Left kidney (tissue), 1 donor: ENCODE measurements at regions not wholly inside any gene's neighbourhood (a gene's known extent, or its start where the extent isn't known, plus 50 kb on each side); places are given as distances from the start of the nearest gene placed in this dataset.
"Not testable (repeated sequence)": the region's sequence is repeated elsewhere in the genome, so short reads cannot be mapped to it uniquely, and the experiment has no call there.

ENCODE experiments used
- DNase-seq: peaks from one replicate; pipeline ENCODE4 v3.0.0-alpha.2; 2013

DNA sequence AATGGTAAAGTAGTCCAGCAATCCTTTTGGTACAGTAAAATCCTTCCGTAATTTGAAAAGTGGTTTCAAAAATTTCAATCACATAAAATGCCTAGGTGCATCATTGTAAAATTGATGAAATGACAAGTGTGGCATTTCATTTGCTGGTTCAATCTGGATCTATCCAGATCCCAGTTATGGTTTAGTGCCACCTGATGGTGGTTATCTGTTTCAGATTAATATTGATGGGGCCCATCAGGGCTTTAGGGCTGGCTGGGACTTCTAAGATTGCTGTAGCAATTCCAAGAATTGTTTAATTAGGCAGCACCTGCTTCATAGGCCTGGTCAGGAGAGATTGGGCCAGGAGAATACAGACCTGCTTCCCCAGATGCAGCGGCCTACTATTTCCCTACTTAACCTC lies 55.5 kb upstream of the PIK3C3 start:
- no peak for DNase-seq

- DNase-seq: no peak
Measured at GRCh38 chr18:41893432-41893831, 61.6 kb upstream of the PIK3C3 start.

DNA sequence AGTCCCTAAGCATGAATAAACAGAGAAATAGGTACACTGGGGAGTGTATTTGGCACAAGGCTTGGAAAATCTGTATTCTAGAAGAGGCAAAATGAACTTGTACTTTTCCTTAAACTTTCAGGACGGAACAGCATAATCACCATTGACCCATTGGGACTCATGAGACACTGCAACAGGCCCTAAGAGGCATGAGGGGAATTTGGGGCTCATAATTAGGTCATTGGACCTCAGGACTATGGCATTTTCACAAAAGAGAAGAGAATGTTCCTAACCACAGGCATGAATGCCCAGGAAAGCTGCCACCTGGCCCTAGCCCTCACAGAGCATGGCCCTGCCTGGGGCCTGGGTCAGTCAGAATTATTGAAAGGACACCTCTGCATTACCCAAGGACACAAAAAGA lies 67.9 kb upstream of the PIK3C3 start:
- DNase-seq: no peak

DNA sequence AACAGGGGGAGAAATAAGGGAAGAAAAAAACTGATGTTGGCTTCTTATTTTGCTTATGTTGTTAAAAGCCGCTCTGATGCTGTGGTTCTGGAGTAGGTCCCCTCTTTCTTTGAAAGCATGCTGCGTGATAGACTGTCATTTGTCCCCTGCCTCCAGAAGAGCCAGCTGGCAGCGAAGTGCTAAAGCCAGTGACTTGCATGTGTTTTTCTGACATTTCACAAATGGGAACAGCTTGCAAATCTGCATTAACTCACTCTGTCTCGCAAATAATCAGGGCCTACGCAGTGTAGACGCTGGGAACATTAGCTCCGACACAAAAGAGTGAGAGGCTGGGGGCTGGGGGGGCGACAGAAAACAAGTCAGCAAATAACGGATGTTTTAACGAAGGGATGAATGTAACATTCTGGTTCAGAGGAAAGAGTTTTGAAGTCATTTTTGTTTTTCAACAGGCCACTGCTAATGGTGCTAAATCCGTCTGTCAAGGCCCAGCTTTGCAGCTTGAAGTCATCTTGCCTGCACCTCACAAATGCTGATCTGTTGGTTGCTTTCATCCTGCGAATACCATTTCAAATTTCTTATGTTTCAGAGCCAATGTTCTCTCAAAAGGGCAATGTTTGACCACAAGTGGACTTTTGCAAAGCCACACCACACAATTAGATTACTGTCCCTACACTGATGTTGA lies 68.8 kb upstream of the PIK3C3 start:
- no peak for DNase-seq

DNA sequence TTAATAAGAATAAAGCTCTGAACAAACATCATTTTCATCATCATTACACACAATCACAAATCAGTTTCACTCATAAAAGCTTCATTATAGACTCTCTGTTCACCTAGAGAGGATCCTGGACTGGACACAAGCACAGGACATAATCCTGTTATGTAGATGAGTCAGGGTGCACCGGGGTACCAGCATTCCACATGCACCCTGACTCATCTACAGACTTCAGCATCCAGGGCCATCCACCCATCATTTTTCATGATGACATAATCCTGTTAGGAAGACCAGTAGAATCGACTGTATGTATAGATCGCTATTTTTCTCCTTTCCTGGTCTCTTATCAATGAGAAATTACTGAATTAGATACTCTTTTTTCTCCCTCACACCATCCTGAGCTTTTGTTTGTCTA lies 73.7 kb upstream of the PIK3C3 start:
- DNase-seq: no peak

GRCh38 chr18:41879256-41879655 lies 75.8 kb upstream of the PIK3C3 start:
- no peak for DNase-seq

- no peak for DNase-seq
Measured at GRCh38 chr18:41875094-41875780, 79.8 kb upstream of the PIK3C3 start.

GRCh38 chr18:41873730-41874129 lies 81.3 kb upstream of the PIK3C3 start:
- DNase-seq: no peak

DNA sequence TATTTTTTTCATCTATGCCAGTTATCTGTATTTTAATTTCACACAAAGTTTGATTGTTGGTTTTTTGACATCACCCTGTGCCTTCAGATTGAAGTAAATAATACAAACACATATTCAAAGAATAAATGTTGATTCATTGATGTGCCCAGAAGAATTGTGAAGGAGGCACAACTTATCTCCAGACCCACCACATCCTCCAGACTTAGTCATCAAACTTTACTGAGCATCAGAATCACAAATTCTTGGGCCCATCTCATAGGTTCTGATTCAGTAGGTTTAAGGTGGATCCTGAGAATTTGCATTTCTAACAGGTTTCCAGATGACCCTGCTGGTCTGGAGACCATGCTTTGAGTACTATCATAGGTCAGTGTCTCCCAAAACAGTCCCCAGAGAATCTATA lies 82.8 kb upstream of the PIK3C3 start:
- no peak for DNase-seq

DNA sequence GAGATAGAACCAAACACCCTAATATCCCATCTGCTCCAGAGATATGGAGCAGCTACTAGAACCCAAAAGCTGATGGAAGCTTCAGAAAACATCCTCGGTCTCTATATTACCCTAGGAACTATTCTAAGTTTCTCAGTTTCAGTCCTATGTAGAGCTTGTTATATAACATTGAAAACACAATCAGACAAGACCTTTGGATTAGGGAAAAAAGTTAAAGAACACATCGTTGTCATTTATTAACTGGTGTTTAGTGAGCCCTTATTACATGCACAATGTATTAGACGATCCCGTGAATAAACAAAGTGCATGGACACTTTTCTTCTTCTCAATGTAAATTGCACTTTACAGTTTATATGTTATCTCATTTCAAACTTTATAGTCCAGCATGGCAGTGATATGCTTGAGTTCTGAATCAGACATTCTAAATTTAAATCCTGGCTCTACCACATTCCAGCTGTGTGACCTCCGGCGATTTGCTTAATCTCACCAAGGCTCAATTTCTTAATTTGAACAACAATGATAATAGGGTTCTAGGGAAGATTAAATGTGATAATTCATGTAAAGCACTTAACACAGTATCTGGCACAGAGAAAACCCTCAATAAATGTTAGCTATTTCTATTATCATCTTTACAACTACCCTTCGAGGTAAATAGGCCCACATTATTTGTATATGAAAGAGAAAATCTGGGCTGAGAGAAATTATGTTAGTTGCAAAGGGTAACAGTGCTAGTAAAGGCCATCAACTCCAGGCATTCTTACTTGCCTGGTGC lies 83.6 kb upstream of the PIK3C3 start:
- no peak for DNase-seq

DNA sequence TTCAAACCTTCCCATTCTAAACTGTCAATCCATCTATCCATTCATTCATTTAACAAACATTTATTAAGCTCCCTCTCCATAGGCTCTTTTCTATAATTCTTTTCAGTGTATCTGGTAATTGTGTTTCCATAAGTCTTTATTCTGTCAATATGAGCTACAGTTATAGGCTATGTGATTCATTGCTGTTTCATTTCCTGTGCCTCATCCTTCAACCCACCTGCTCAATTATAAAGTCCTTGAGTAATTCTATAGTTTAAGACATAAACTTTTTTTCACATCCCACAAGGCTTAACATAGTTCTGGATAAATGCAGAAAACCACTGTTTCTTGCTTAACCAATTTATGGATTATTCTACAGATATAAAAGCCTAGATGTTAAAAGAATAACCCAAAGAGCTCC lies 84.2 kb upstream of the PIK3C3 start:
- DNase-seq: no peak

GRCh38 chr18:41870191-41870590 lies 84.8 kb upstream of the PIK3C3 start:
- no peak for DNase-seq

- not testable (repeated sequence) for DNase-seq
Measured at GRCh38 chr18:41865796-41866195, 89.2 kb upstream of the PIK3C3 start.

DNA sequence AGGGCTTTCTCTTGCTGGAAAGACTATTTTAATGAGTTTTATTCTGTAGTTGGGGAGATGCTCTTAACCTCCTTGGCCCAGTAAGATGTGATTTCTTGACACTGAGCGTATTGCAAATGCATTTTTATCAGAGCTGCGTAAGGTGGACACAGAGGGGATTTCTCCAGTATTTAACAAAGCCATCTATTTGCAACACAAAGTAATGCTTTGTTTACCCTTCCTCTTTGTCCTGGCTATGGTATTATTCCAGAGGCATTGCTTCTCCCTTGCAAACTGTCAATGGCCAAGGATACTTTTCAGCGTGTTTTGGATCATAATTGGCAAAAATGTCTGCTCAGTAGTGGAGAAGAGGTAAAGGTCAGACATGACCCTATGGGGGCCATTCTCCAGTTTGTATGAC lies 90.8 kb upstream of the PIK3C3 start:
- no peak for DNase-seq

DNA sequence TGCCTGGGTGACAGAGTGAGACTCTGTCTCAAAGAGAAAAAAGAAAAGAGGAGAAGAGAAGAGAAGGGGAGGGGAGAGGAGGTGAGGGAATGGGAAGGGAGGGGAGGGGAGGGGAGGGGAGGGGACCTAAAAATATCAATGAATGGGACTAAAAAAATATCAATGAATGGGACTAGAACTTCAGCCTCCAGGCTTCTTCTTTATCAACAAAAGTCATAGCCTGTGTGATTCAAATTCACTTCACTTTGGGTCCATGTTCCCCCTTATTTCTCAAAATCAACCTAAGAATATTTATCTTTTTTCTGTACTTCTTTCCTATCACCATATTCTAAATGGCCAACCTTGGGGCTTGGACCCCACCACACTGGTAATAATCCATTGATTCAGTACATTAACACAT lies 92.1 kb upstream of the PIK3C3 start:
- no peak for DNase-seq

DNA sequence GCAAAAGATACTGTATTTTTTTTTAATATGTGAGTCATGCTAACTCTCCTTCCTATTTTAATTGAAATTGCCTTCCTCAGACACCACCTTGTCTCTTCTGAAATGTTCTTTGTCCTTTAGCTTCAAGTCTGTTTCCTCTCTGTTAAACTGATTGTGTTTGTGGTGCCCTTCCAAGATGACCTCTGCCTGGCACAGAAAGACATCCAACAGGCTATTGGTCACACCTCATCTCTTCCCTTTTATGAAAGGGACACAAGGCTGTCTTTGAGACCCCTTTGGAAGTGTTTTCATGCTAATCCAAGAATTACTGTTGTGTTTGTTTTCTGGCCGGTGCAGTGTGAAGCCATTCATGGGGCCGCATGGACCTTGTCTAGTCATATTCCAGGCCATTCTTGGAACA lies 94.0 kb upstream of the PIK3C3 start:
- no peak for DNase-seq

DNA sequence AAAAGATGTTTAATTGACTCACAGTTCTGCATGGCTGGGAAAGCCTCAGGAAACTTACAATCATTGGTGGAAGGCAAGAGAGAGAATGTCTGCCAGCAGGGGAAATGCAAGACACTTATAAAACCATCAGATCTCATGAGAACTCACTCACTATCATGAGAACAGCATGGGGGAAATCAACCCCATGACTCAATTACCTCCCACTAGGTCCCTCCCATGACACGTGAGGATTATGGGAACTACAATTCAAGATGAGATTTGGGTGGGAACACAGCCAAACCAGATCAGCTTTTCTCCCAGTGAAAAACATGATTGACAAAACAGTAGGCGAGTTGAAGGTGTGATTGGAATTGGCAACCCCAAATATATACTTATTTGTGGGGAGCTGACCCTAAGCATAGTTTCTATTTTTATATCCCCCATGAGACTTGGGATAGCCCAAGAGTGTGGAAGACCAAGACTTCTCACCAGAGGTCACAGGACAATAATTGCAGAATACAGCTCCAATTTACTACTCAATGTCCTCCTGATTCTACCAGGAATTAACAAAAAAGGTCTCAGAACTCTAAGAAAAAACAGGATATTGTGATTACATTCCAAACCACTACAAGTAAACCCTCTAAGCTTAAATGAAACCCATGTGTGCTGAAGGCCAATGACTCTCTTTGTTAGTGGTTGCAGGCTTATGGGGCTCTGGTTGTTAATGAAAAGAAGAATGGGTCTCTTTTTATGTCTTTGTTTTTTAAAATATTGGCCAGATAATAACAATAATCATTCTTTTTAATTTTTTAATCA lies 96.1 kb upstream of the PIK3C3 start:
- DNase-seq: no peak

DNA sequence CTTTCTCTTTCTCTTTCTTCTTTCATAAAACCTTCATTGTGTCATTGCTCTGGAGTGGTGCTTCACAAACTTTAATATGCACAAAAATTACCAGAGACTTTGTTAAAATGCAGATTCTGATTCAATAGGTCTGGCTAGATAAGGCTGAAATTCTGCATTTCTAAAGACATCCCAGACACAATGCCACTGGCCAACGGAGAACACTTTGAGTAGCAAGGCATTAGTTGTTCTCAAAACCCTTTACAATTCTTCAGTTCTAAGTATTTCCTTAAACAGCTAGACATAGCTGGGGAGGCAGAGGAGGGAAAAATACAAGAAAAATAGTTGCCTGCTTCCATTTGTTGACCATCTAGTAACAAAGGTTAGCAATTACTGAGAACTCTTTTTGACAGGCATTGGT lies 101.8 kb upstream of the PIK3C3 start:
- no peak for DNase-seq

GRCh38 chr18:41850781-41851180 lies 104.3 kb upstream of the PIK3C3 start:
- DNase-seq: no peak

GRCh38 chr18:41849632-41850031 lies 105.4 kb upstream of the PIK3C3 start:
- DNase-seq: no peak

DNA sequence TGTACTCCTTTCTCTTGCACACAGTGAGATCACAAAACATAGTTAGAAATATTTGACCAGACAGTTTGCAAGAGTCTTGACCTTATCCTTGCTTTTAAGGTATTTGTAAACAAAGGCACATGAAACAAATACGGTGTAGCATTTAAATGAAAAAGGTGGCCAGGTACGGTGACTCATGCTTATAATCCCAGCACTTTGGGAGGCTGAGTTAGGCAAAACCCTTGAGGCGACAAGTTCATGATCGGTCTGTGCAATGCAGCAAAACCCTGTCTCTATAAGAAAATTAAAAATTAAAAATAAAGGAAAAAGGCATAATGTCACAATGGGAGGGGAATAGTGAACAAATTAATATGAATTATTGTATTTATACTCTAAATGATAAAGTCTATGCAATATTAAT lies 109.5 kb upstream of the PIK3C3 start:
- no peak for DNase-seq

GRCh38 chr18:41842886-41843285 lies 112.1 kb upstream of the PIK3C3 start:
- no peak for DNase-seq
